NCI-H1694 (cell line): ENCODE measurements at regions not wholly inside any gene's neighbourhood (a gene's known extent, or its start where the extent isn't known, plus 50 kb on each side); places are given as distances from the start of the nearest gene placed in this dataset.
"Not testable (repeated sequence)": the region's sequence is repeated elsewhere in the genome, so short reads cannot be mapped to it uniquely, and the experiment has no call there.

ENCODE experiments used
- DNase-seq: peaks from one replicate; lab custom pipeline; 2025; lab: John Stamatoyannopoulos, UW

- no peak for DNase-seq
Measured at GRCh38 chr4:112946127-112946526, 103.3 kb upstream of the ANK2 start.

GRCh38 chr4:112947616-112948015 is 101.8 kb upstream of the ANK2 start:
- no peak for DNase-seq

- DNase-seq = peak; percentile 16
Measured at GRCh38 chr4:112951362-112952312, 97.8 kb upstream of the ANK2 start.

DNA sequence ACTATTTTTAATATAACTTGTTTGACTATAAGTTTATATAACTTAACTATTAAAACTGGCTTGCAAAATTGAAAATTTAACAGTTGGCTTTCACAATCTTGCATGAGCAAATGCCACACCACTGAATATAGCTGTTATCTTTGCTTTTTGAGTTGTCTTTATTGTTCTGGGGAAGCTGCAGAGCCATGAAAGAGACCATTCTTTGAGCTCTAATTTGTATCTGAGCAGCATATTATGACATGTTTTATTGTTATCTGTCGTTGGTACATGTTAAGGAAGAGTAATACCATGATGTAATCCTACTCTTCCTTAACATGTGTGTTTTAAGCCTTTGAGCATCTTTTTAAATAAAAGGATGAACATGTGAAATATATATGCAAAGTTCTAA is 97.1 kb upstream of the ANK2 start:
- no peak for DNase-seq

- DNase-seq = no peak
Measured at GRCh38 chr4:112953262-112953661, 96.2 kb upstream of the ANK2 start.

- peak; percentile 39 for DNase-seq
Measured at GRCh38 chr4:112954286-112954685, 95.2 kb upstream of the ANK2 start.

DNA sequence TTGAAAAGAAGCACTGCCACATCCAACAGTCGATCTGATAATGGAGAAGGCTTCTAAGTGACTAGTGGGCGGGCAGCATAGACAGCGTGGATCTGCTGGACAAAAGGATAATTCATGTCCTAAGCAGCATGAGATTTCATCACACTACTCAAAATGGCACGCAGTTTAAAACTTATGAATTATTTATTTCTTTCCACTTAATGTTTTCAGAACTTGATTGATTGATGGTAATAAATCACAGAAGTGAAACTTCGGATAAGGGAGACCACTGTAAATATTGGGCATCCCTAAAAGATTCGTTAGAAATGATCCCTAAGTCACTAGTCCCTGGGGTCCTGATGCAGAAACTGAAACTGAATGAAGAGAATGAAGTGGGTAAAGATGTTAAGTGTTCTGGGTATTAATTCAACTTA is 93.0 kb upstream of the ANK2 start:
- no peak for DNase-seq

GRCh38 chr4:112957764-112958163 is 91.7 kb upstream of the ANK2 start:
- not testable (repeated sequence) for DNase-seq

DNA sequence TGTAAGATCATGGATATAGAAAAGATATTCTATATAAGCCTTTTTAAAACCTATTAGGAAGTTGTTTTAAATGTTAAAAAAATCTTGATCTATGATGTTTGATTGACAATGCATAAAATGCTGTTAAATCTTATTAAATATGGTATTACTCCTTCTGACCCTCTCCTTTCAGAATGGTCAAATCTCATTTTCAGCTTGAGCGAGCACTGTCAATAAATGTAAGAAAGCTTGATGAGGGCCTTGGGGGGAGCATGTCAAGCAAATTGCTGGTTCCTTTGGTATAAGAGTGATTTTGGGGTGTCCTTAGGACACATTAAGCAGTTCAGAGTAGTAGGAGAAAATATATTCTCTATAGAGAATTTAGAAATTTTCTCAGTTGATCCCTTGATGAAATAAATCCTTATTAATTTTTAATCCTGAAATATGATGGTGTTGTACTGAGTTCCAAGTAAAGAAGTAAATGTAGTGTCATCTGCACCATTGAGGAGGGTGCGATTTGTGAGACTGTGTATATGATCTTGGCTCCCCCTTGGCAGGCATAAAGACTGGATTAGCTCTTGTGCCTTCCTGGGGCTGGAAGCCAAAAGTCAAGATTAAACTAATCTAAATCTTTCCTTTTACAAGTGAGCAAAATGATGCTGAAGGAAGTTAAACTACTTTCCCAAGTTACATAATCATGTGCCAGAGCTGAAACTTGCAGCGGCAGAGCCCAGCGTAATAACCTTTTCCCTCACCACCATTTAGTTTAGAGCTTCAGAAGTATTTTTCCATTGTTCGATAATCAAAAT is 82.6 kb upstream of the ANK2 start:
- DNase-seq = no peak

GRCh38 chr4:112968451-112969159 is 80.8 kb upstream of the ANK2 start:
- DNase-seq = no peak

- no peak for DNase-seq
Measured at GRCh38 chr4:112970903-112971302, 78.5 kb upstream of the ANK2 start.

- peak; percentile 82 for DNase-seq
Measured at GRCh38 chr4:112973750-112974251, 75.7 kb upstream of the ANK2 start.

- no peak for DNase-seq
Measured at GRCh38 chr4:112975567-112976355, 73.7 kb upstream of the ANK2 start.

- no peak for DNase-seq
Measured at GRCh38 chr4:112978691-112979472, 70.6 kb upstream of the ANK2 start.

DNA sequence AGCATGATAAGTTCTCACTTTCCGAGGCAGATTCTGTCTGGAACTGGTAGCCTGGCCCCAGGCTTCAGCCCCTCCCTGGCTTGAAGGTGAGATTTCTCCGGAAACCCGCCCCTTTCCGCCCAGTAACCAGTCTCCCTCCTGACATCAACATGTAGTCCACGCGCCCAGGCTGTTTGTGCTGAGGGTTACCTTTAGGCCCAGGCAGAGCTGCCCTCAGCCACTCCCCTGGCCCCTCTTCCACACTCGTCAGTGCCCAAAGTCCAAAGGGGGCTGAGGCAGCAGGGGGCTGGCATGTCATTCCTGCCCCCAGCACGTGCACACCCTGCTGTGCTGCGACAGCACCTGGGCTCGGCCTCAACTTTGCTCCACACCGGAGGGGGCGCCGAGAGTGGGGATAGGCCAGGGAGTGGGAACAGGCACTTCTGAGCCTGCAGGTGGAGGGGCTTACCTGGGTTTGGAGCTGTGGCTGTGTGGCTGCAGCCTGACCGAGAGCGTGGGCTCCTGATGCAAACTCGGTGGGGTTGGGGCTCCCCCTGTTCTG is 69.5 kb upstream of the ANK2 start:
- DNase-seq = no peak

DNA sequence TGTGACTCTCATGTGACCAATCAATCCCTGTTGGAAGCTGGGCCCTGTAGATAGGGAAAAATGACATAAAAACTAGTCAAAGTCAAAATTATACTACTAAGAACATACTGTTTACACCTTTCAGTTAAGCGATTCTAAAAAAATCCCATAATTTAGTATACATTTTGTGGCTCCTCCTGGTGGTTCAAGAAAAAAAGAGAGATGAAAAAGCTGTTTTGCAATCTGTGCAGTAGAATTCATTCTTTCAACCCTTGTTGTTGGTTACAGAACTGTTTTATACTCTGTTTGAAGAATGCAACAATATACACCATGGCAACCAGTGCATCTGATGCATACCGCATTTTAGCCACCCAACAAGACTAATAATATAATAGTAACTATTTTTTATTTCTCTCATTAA is 66.8 kb upstream of the ANK2 start:
- no peak for DNase-seq

GRCh38 chr4:112994732-112995464 is 54.6 kb upstream of the ANK2 start:
- DNase-seq = no peak
